ENCODE measurements at regions not wholly inside any gene's neighbourhood (a gene's known extent, or its start where the extent isn't known, plus 50 kb on each side); places are given as distances from the start of the nearest gene placed in this dataset.
A peak's percentile ranks its signal among the peaks of the same experiment; 100 is the strongest.

DNA sequence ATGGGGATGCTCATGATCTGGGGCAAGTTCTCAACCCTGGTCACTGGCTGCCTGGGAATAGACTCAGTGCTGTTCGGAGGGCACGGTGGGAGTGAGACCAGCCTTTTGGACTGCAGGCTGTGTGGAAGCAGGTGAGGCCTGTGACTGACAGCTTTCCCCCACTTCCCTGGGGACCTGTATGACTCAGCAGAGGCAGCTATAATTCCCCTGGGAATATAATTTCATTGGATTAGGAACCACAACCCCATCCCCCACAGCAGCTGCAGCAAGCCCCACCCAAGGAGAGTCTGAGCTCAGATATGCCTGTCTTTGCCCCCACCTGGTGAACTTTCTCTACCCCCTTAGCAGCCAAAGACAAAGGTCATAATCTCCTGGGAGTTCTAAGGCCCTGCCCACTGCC is 408.6 kb downstream of the PPP3CA start:
- H3K4me3 Mint-ChIP-seq, result no peak overlapping the region
- Histone ChIP-seq H3K9me3 (ENCODE audit: control insufficient read depth, low read length) (peaks cover 9% of the 10 kb centered on the region), H3K4me3 (ENCODE audit: low read length) (no peak overlapping the region), H3K27me3 (ENCODE audit: control insufficient read depth, insufficient read depth, low read length, poor library complexity, severe bottlenecking) (no peaks in the 10 kb centered on the region), H3K36me3 (ENCODE audit: control insufficient read depth, insufficient read depth, low read length) (no peaks in the 10 kb centered on the region), H3K9ac (ENCODE audit: extremely low read depth, low read length, poor library complexity, severe bottlenecking) (no peak overlapping the region), H3K4me1 (ENCODE audit: control insufficient read depth, insufficient read depth, low read length) (no peaks in the 10 kb centered on the region), H3K27ac (ENCODE audit: low read depth, low read length) (no peak overlapping the region)
- no peaks in the 10 kb centered on the region for H3K4me1 Mint-ChIP-seq
- WGBS, 2 experiments (ENCODE audit: insufficient coverage in 1 of 2, insufficient read length in 1 of 2), result 94% methylated on average over 2 of the region's 2 CpGs; no CpG with 5 or more reads in 1 of the 2 experiments
- H3K27me3 Mint-ChIP-seq (ENCODE audit: insufficient read depth), result no peaks in the 10 kb centered on the region
- TF ChIP-seq, protein P1, sequence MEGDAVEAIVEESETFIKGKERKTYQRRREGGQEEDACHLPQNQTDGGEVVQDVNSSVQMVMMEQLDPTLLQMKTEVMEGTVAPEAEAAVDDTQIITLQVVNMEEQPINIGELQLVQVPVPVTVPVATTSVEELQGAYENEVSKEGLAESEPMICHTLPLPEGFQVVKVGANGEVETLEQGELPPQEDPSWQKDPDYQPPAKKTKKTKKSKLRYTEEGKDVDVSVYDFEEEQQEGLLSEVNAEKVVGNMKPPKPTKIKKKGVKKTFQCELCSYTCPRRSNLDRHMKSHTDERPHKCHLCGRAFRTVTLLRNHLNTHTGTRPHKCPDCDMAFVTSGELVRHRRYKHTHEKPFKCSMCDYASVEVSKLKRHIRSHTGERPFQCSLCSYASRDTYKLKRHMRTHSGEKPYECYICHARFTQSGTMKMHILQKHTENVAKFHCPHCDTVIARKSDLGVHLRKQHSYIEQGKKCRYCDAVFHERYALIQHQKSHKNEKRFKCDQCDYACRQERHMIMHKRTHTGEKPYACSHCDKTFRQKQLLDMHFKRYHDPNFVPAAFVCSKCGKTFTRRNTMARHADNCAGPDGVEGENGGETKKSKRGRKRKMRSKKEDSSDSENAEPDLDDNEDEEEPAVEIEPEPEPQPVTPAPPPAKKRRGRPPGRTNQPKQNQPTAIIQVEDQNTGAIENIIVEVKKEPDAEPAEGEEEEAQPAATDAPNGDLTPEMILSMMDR (conservative IDR thresholded peaks at IDR 0.05), result no peak
- H3K9me3 Mint-ChIP-seq, result peaks cover 15% of the 10 kb centered on the region
- no peak overlapping the region for H3K27ac Mint-ChIP-seq
- DNase-seq, result no peak
- peaks cover 1% of the 10 kb centered on the region for H3K36me3 Mint-ChIP-seq (ENCODE audit: low read depth)

DNA sequence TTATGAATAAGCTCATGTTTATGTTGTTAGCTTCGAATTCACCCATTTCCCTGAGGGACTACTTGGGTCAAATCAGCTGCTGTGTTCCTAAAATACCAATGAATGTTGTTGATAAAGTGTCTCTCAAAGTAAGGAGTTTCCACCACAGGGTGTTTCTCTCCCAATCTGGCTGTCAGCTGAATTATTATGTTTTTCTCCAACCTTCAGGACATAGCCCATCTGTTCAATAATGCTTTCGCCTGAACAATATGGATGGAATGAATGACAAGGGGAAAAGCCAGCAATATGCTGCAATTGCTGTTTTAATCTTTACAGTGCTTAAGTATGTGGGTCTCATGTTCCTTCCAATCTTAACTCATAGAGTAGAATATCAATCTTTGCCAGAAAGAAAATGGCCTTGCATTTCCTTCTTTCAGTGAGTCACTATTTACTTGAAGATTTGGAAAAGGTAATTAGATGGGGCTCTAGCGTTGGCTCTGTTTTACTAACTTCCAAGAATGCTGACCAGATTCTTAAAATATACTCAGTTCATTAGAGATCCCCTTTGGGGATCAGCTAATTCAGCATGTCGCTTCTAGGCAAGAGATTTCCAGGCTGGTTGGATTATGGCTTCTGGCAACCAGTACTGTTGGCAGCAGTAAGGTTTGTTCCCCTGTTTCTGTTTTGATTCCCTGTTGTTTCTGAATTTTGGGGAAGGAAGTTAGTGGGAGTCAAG is 410.5 kb downstream of the PPP3CA start:
- H3K4me3 Mint-ChIP-seq, result no peak overlapping the region

DNA sequence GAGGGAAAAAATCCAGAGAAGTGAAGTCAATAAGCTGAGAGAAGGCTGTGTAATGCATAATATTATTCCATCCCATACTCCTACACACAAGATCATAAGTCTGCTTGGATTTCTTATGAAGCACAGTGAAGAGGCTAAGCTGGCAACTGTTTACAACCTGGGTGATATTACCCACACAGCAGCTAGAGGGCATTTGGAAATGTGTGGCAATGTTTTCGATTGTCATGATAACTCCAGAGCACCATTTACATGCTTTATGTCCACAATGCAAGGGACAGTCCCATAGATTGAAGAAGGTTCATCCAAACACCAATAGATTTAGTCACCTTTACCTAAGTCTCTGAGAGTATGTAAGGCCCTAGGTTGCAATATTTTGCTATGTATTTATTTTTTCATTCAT is 412.2 kb downstream of the PPP3CA start:
- no peaks in the 10 kb centered on the region for H3K36me3 ChIP-seq (ENCODE audit: control insufficient read depth, insufficient read depth, low read length)
- no peak for DNase-seq
- Mint-ChIP-seq H3K4me3 (no peak overlapping the region), H3K4me1 (no peaks in the 10 kb centered on the region), H3K36me3 (ENCODE audit: low read depth) (peaks cover 1% of the 10 kb centered on the region), H3K27me3 (ENCODE audit: insufficient read depth) (no peaks in the 10 kb centered on the region), H3K9me3 (peaks cover 2% of the 10 kb centered on the region), H3K27ac (no peak overlapping the region)
- WGBS, 2 experiments (ENCODE audit: insufficient coverage in 1 of 2, insufficient read length in 1 of 2), result 95 to 100% methylated on average over 1 of the region's 1 CpG
- H3K27ac ChIP-seq (ENCODE audit: low read depth, low read length), result no peak overlapping the region
- no peaks in the 10 kb centered on the region for H3K27me3 ChIP-seq (ENCODE audit: control insufficient read depth, insufficient read depth, low read length, poor library complexity, severe bottlenecking)
- H3K4me1 ChIP-seq (ENCODE audit: control insufficient read depth, insufficient read depth, low read length), result no peaks in the 10 kb centered on the region
- TF ChIP-seq, protein P1 (conservative IDR thresholded peaks at IDR 0.05), result peak; percentile 60
- H3K9me3 ChIP-seq (ENCODE audit: control insufficient read depth, low read length), result no peaks in the 10 kb centered on the region
- no peak overlapping the region for H3K4me3 ChIP-seq (ENCODE audit: low read length)
- H3K9ac ChIP-seq (ENCODE audit: extremely low read depth, low read length, poor library complexity, severe bottlenecking), result no peak overlapping the region

More for the DNA sequence above, 410.5 kb downstream of the PPP3CA start:
- no peaks in the 10 kb centered on the region for H3K27me3 ChIP-seq (ENCODE audit: control insufficient read depth, insufficient read depth, low read length, poor library complexity, severe bottlenecking)
- H3K27me3 Mint-ChIP-seq (ENCODE audit: insufficient read depth), result no peaks in the 10 kb centered on the region
- no peaks in the 10 kb centered on the region for H3K9me3 ChIP-seq (ENCODE audit: control insufficient read depth, low read length)
- H3K9ac ChIP-seq (ENCODE audit: extremely low read depth, low read length, poor library complexity, severe bottlenecking), result no peak overlapping the region
- no peak for DNase-seq
- no peak overlapping the region for H3K27ac Mint-ChIP-seq
- H3K4me1 ChIP-seq (ENCODE audit: control insufficient read depth, insufficient read depth, low read length), result no peaks in the 10 kb centered on the region
- H3K4me1 Mint-ChIP-seq, result no peaks in the 10 kb centered on the region
- H3K36me3 ChIP-seq (ENCODE audit: control insufficient read depth, insufficient read depth, low read length), result no peaks in the 10 kb centered on the region
- TF ChIP-seq, protein P1 (conservative IDR thresholded peaks at IDR 0.05), result no peak
- peaks cover 1% of the 10 kb centered on the region for H3K36me3 Mint-ChIP-seq (ENCODE audit: low read depth)
- peaks cover 2% of the 10 kb centered on the region for H3K9me3 Mint-ChIP-seq
- no peak overlapping the region for H3K27ac ChIP-seq (ENCODE audit: low read depth, low read length)
- 91 to 100% methylated on average over 2 to 4 of the region's 4 CpGs for WGBS, 2 experiments (ENCODE audit: insufficient coverage in 1 of 2, insufficient read length in 1 of 2)
- H3K4me3 ChIP-seq (ENCODE audit: low read length), result no peak overlapping the region

Measured in endodermal cell (in vitro differentiated cells).